CD4-positive, alpha-beta T cell (primary cell): ENCODE measurements at regions not wholly inside any gene's neighbourhood (a gene's known extent, or its start where the extent isn't known, plus 50 kb on each side); places are given as distances from the start of the nearest gene placed in this dataset.
"Not testable (repeated sequence)": the region's sequence is repeated elsewhere in the genome, so short reads cannot be mapped to it uniquely, and the experiment has no call there.

Source experiments
- ATAC-seq: fragments of 200-7000 bp; cut with Tn5 transposase; one replicate; pipeline ENCODE4 v1.10.0; 2022; ENCODE audit warnings: mild to moderate bottlenecking; ENCODE audit not compliant: poor library complexity
- CTCF ChIA-PET: fragments of 350-600 bp; sonication (Branson Sonifier 250); formaldehyde crosslinking; loops from one replicate; lab custom pipeline; 2021; ENCODE audit warnings: antibody characterized with exemption, inconsistent platforms; lab: Charles Lee
- POLR2A ChIA-PET: fragments of 350-600 bp; sonication (Branson Sonifier 250); formaldehyde crosslinking; loops from one replicate; lab custom pipeline; 2021; ENCODE audit warnings: antibody characterized with exemption, inconsistent platforms; lab: Charles Lee
- DNase-seq, 14 experiments: peaks; one replicate each; pipeline ENCODE4 v3.0.0-alpha.2; 2013 to 2020; ENCODE audit warnings: mixed read lengths in 2 of 14
- H3K27ac ChIP-seq, 2 donors: one replicate each; pipeline versions ENCODE4 v1.5.1 to v1.7.0; 2013; ENCODE audit warnings: low read length in 2 of 2, low read depth in 1 of 2, mild to moderate bottlenecking in 1 of 2
- H3K27me3 ChIP-seq, 2 experiments: 1 replicate in 1 of 2; 2 replicates in 1 of 2; pipeline versions ENCODE4 v1.6.1 to v1.7.0; 2013; ENCODE audit warnings: low read length in 2 of 2, control low read depth in 1 of 2, mild to moderate bottlenecking in 1 of 2, moderate library complexity in 1 of 2; ENCODE audit not compliant: insufficient read depth in 2 of 2, control insufficient read depth in 1 of 2
- H3K36me3 ChIP-seq: one replicate; pipeline ENCODE4 v1.6.1; 2013; ENCODE audit warnings: low read length, control low read depth; ENCODE audit not compliant: insufficient read depth
- H3K4me1 ChIP-seq: one replicate; pipeline ENCODE4 v1.6.1; 2013; ENCODE audit warnings: low read length, control low read depth; ENCODE audit not compliant: insufficient read depth
- H3K4me3 ChIP-seq: one replicate; pipeline ENCODE4 v1.5.1; 2013; ENCODE audit warnings: mild to moderate bottlenecking, low read length, moderate library complexity
- H3K9me3 ChIP-seq, 2 experiments: 1 replicate in 1 of 2; 2 replicates in 1 of 2; pipeline versions ENCODE4 v1.6.1 to v1.7.0; 2013; ENCODE audit warnings: low read length in 2 of 2, mild to moderate bottlenecking in 2 of 2, control low read depth in 1 of 2, moderate library complexity in 1 of 2; ENCODE audit not compliant: control insufficient read depth in 1 of 2, insufficient read depth in 1 of 2
- H3K27ac Mint-ChIP-seq: one replicate; pipeline ENCODE4 v1.8.0; 2020; ENCODE audit warnings: mixed read lengths
- H3K27me3 Mint-ChIP-seq: one replicate; pipeline ENCODE4 v1.8.0; 2021; ENCODE audit warnings: mixed read lengths
- H3K36me3 Mint-ChIP-seq: one replicate; pipeline ENCODE4 v1.8.0; 2021; ENCODE audit warnings: low read depth, mixed read lengths
- H3K4me1 Mint-ChIP-seq: one replicate; pipeline ENCODE4 v1.8.0; 2021; ENCODE audit warnings: low read depth, mixed read lengths
- H3K4me3 Mint-ChIP-seq: one replicate; pipeline ENCODE4 v1.8.0; 2020; ENCODE audit warnings: mild to moderate bottlenecking, mixed read lengths
- H3K9me3 Mint-ChIP-seq: one replicate; pipeline ENCODE4 v1.8.0; 2020; ENCODE audit warnings: mixed read lengths
- intact Hi-C, 2 experiments: fragments of 100-400 bp; cut with DNase I in 1 of 2; cut with micrococcal nuclease in 1 of 2; formaldehyde crosslinking; loops; one replicate each; pipeline versions ENCODE4 v1.15.1 to v1.9.0; 2023 to 2025; cut with DNase I, micrococcal nuclease
- TF ChIP-seq, protein P1 (sequence below): fragments of 200-600 bp; IDR thresholded peaks from one replicate; pipeline ENCODE4 v1.8.0; 2022; ENCODE audit warnings: antibody characterized with exemption, mild to moderate bottlenecking

DNA sequence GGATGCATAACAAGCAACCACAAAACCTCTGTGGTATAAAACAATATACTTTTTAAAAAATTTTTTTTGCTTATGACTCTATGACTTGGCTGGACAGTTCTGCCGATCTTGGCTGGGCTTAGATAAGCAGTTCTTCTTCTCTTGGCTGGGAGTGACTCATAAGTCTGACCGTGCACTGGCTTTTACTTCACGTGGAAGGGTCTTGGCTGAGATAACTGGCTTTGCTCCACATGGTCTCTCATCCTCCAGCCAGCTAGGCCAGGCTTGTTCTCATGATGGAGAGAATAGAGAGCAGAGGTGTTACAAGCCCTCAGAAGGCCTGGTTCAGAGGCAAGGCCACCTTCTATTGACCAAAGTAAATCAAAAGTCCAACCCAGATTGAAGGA lies 178.9 kb upstream of the SERPINE2 start:
- peaks cover 10% of the 10 kb centered on the region for H3K27me3 Mint-ChIP-seq
- no peak overlapping the region for H3K4me3 Mint-ChIP-seq
- no peaks in the 10 kb centered on the region for H3K4me1 ChIP-seq
- H3K9me3 Mint-ChIP-seq, result no peaks in the 10 kb centered on the region
- H3K27me3 ChIP-seq, result peaks cover 2 to 3% of the 10 kb centered on the region in 2 experiments
- TF ChIP-seq, protein P1, sequence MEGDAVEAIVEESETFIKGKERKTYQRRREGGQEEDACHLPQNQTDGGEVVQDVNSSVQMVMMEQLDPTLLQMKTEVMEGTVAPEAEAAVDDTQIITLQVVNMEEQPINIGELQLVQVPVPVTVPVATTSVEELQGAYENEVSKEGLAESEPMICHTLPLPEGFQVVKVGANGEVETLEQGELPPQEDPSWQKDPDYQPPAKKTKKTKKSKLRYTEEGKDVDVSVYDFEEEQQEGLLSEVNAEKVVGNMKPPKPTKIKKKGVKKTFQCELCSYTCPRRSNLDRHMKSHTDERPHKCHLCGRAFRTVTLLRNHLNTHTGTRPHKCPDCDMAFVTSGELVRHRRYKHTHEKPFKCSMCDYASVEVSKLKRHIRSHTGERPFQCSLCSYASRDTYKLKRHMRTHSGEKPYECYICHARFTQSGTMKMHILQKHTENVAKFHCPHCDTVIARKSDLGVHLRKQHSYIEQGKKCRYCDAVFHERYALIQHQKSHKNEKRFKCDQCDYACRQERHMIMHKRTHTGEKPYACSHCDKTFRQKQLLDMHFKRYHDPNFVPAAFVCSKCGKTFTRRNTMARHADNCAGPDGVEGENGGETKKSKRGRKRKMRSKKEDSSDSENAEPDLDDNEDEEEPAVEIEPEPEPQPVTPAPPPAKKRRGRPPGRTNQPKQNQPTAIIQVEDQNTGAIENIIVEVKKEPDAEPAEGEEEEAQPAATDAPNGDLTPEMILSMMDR, result no peak
- no peak for DNase-seq
- intact Hi-C loops, result no loop called here
- H3K36me3 Mint-ChIP-seq, result no peaks in the 10 kb centered on the region
- ChIA-PET CTCF (no interaction called here), POLR2A (no interaction called here)
- H3K27ac Mint-ChIP-seq, result no peak overlapping the region
- ATAC-seq, result no peak
- no peaks in the 10 kb centered on the region for H3K9me3 ChIP-seq
- H3K36me3 ChIP-seq, result no peaks in the 10 kb centered on the region
- no peaks in the 10 kb centered on the region for H3K4me1 Mint-ChIP-seq
- no peak overlapping the region for H3K4me3 ChIP-seq
- no peak overlapping the region for H3K27ac ChIP-seq

- intact Hi-C loops, result no loop called here
- Mint-ChIP-seq H3K4me3 (no peak overlapping the region), H3K36me3 (no peaks in the 10 kb centered on the region), H3K27me3 (peaks cover 10% of the 10 kb centered on the region), H3K4me1 (no peaks in the 10 kb centered on the region), H3K27ac (no peak overlapping the region), H3K9me3 (no peaks in the 10 kb centered on the region)
- Histone ChIP-seq H3K36me3 (no peaks in the 10 kb centered on the region), H3K27me3 (peaks cover 2 to 3% of the 10 kb centered on the region in 2 experiments), H3K9me3 (no peaks in the 10 kb centered on the region), H3K4me3 (no peak overlapping the region), H3K27ac (no peak overlapping the region), H3K4me1 (no peaks in the 10 kb centered on the region)
- no peak for ATAC-seq
- ChIA-PET CTCF (no interaction called here), POLR2A (no interaction called here)
- DNase-seq, result no peak
- TF ChIP-seq, protein P1, result no peak
These were observed 178.3 kb upstream of the SERPINE2 start for GRCh38 chr2:224217233-224217961.

DNA sequence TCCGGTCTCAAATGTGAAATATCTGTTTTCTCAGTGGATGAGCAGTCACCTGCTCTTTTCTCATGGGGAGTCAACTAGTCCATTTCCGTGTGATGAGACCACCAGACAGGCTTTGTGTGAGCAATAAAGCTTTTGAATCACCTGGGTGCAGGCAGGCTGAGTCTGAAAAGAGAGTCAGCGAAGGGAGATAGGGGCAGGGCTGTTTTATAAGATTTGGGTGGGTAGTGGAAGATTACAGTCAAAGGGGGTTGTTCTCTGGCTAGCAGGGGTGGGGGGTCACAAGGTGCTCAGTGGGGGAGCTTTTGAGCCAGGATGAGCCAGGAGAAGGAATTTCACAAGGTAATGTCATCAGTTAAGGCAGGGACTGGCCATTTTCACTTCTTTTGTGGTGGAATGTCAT lies 176.5 kb upstream of the SERPINE2 start:
- POLR2A ChIA-PET, result not testable (repeated sequence)

DNA sequence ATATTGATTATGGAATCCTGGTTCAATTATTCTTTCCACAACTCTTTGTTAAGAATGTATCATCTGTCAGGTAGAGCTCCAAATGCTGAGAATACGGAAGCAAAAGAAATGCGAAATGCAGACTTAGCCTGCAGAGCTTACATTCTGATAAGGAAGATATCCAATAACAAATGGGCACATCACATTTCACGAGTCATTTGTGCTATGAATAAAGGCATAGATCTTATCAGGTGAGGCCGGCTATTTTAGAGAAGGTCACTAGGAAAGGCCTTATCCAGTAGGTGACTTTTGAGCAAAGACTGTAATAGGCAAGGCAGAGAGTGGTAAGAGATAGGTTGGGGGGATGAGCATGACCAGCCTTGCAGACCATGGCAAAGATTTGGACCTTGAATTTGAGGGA lies 174.3 kb upstream of the SERPINE2 start:
- POLR2A ChIA-PET, result no interaction called here
- Histone ChIP-seq H3K9me3 (no peaks in the 10 kb centered on the region), H3K4me1 (no peaks in the 10 kb centered on the region), H3K27me3 (no peaks in the 10 kb centered on the region), H3K27ac (no peak overlapping the region), H3K36me3 (no peaks in the 10 kb centered on the region), H3K4me3 (no peak overlapping the region)
- no peak for DNase-seq
- CTCF ChIA-PET, result no interaction called here
- no peaks in the 10 kb centered on the region for H3K4me1 Mint-ChIP-seq
- no peaks in the 10 kb centered on the region for H3K9me3 Mint-ChIP-seq
- no peak overlapping the region for H3K4me3 Mint-ChIP-seq
- no peaks in the 10 kb centered on the region for H3K36me3 Mint-ChIP-seq
- intact Hi-C loops, result no loop called here
- TF ChIP-seq, protein P1, result no peak
- no peak for ATAC-seq
- no peak overlapping the region for H3K27ac Mint-ChIP-seq
- peaks cover 10% of the 10 kb centered on the region for H3K27me3 Mint-ChIP-seq

More for the DNA sequence above, 176.5 kb upstream of the SERPINE2 start:
- H3K27me3 Mint-ChIP-seq, H3K27ac ChIP-seq, CTCF ChIA-PET, ATAC-seq, DNase-seq, H3K36me3 ChIP-seq, H3K4me1 Mint-ChIP-seq, H3K9me3 Mint-ChIP-seq, intact Hi-C loops, H3K27ac Mint-ChIP-seq, H3K4me1 ChIP-seq, H3K27me3 ChIP-seq, H3K9me3 ChIP-seq, H3K4me3 ChIP-seq, H3K36me3 Mint-ChIP-seq, H3K4me3 Mint-ChIP-seq: not testable (repeated sequence)
